ENCODE measurements at regions not wholly inside any gene's neighbourhood (a gene's known extent, or its start where the extent isn't known, plus 50 kb on each side); places are given as distances from the start of the nearest gene placed in this dataset.

- Mint-ChIP-seq H3K4me3 (no peak overlapping the region), H3K36me3 (no peaks in the 10 kb centered on the region), H3K4me1 (peaks cover 13% of the 10 kb centered on the region), H3K27ac (no peak overlapping the region), H3K9me3 (no peaks in the 10 kb centered on the region), H3K27me3 (ENCODE audit: low read depth) (no peaks in the 10 kb centered on the region)
- TF ChIP-seq, protein P1, sequence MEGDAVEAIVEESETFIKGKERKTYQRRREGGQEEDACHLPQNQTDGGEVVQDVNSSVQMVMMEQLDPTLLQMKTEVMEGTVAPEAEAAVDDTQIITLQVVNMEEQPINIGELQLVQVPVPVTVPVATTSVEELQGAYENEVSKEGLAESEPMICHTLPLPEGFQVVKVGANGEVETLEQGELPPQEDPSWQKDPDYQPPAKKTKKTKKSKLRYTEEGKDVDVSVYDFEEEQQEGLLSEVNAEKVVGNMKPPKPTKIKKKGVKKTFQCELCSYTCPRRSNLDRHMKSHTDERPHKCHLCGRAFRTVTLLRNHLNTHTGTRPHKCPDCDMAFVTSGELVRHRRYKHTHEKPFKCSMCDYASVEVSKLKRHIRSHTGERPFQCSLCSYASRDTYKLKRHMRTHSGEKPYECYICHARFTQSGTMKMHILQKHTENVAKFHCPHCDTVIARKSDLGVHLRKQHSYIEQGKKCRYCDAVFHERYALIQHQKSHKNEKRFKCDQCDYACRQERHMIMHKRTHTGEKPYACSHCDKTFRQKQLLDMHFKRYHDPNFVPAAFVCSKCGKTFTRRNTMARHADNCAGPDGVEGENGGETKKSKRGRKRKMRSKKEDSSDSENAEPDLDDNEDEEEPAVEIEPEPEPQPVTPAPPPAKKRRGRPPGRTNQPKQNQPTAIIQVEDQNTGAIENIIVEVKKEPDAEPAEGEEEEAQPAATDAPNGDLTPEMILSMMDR (IDR thresholded peaks at IDR 0.05; ENCODE audit: unreplicated experiment) = no peak
- no peak for DNase-seq (ENCODE audit: low spot score in 2 of 2, unreplicated experiment in 2 of 2)
Measured at GRCh38 chr6:92459606-92460005, 959.8 kb downstream of the EPHA7 start.

DNA sequence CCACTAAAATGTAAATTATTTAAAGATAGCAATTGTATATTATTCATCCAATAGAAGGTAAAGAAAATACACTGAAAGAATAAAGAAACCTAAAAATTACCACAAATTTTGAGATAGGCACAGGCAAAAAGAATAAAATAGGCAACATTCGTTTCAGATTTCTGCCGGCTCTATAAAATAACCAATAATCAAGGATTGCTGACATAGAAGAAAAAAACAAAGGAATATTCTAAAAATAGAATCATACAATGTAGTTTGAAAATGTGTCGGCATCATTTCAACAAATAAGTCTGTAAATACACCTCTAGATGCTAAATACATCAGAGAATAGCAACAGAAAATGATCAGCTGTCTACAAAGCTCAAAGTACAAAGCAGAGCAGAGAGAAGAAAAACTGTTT lies 973.3 kb downstream of the EPHA7 start:
- H3K27ac Mint-ChIP-seq = no peak overlapping the region
- no peaks in the 10 kb centered on the region for H3K36me3 Mint-ChIP-seq
- H3K4me3 Mint-ChIP-seq = no peak overlapping the region
- TF ChIP-seq, protein P1 (IDR thresholded peaks at IDR 0.05; ENCODE audit: unreplicated experiment) = no peak
- DNase-seq (ENCODE audit: low spot score in 2 of 2, unreplicated experiment in 2 of 2) = no peak
- peaks cover 6% of the 10 kb centered on the region for H3K4me1 Mint-ChIP-seq
- H3K9me3 Mint-ChIP-seq = peaks cover 15% of the 10 kb centered on the region
- no peaks in the 10 kb centered on the region for H3K27me3 Mint-ChIP-seq (ENCODE audit: low read depth)

GRCh38 chr6:92433911-92434310 lies 985.4 kb downstream of the EPHA7 start:
- TF ChIP-seq, protein P1 (IDR thresholded peaks at IDR 0.05; ENCODE audit: unreplicated experiment) = no peak
- H3K36me3 Mint-ChIP-seq = no peaks in the 10 kb centered on the region
- DNase-seq (ENCODE audit: low spot score in 2 of 2, unreplicated experiment in 2 of 2) = no peak
- H3K4me3 Mint-ChIP-seq = no peak overlapping the region
- peaks cover 15% of the 10 kb centered on the region for H3K9me3 Mint-ChIP-seq
- H3K27me3 Mint-ChIP-seq (ENCODE audit: low read depth) = no peaks in the 10 kb centered on the region
- no peaks in the 10 kb centered on the region for H3K4me1 Mint-ChIP-seq
- no peak overlapping the region for H3K27ac Mint-ChIP-seq

DNA sequence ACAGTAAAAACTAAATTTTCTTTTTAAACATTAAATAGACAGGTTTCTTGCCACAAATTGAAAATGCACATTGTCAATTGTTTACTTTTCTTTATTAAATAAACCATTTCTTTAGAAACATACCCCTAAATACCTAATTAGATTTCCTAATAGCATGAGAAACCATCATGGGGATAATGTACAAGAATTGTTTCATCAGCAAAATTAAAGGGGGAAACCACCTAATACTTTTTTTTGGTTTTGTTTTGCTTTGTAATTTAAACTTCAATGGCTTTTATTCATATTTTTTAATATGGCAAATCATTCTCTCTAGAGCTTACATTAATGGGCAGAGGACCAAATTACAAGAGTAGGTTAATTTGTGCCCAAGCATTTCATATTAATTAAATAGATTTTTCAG lies 987.9 kb downstream of the EPHA7 start:
- H3K9me3 Mint-ChIP-seq = peaks cover 8% of the 10 kb centered on the region
- TF ChIP-seq, protein P1 (IDR thresholded peaks at IDR 0.05; ENCODE audit: unreplicated experiment) = no peak
- H3K27me3 Mint-ChIP-seq (ENCODE audit: low read depth) = no peaks in the 10 kb centered on the region
- no peaks in the 10 kb centered on the region for H3K36me3 Mint-ChIP-seq
- H3K4me1 Mint-ChIP-seq = no peaks in the 10 kb centered on the region
- no peak for DNase-seq (ENCODE audit: low spot score in 2 of 2, unreplicated experiment in 2 of 2)
- no peak overlapping the region for H3K4me3 Mint-ChIP-seq
- H3K27ac Mint-ChIP-seq = no peak overlapping the region

GRCh38 chr6:92428448-92428847 lies 990.9 kb downstream of the EPHA7 start:
- TF ChIP-seq, protein P1 (IDR thresholded peaks at IDR 0.05; ENCODE audit: unreplicated experiment) = no peak
- no peak for DNase-seq (ENCODE audit: low spot score in 2 of 2, unreplicated experiment in 2 of 2)
- H3K36me3 Mint-ChIP-seq = no peaks in the 10 kb centered on the region
- H3K4me3 Mint-ChIP-seq = no peak overlapping the region
- H3K27me3 Mint-ChIP-seq (ENCODE audit: low read depth) = no peaks in the 10 kb centered on the region
- peaks cover 24% of the 10 kb centered on the region for H3K9me3 Mint-ChIP-seq
- no peaks in the 10 kb centered on the region for H3K4me1 Mint-ChIP-seq
- H3K27ac Mint-ChIP-seq = no peak overlapping the region

DNA sequence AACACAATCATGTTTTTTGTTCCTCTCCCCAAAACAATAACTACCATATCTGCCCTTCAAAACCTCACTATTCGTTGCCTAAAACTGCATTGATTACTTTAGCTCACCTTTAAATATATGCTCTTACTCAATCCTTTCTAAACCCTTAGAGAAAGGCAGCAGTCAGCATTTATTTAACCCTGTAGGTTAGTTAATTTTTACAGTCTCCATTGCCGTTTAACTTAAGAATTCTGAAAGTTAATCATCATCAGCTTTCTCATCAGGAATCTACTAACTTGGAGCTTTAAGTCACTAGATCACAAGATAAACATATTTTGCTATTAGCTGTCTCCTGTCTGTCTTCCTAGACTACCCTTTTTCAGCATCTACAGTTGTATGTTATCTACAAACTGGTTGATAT lies 991.9 kb downstream of the EPHA7 start:
- DNase-seq (ENCODE audit: low spot score in 2 of 2, unreplicated experiment in 2 of 2) = no peak

More for the DNA sequence above, 991.9 kb downstream of the EPHA7 start:
- TF ChIP-seq, protein P1 (IDR thresholded peaks at IDR 0.05; ENCODE audit: unreplicated experiment) = no peak
- H3K27me3 Mint-ChIP-seq (ENCODE audit: low read depth) = no peaks in the 10 kb centered on the region
- no peak overlapping the region for H3K27ac Mint-ChIP-seq
- H3K4me1 Mint-ChIP-seq = no peaks in the 10 kb centered on the region
- no peak overlapping the region for H3K4me3 Mint-ChIP-seq
- no peaks in the 10 kb centered on the region for H3K36me3 Mint-ChIP-seq
- peaks cover 28% of the 10 kb centered on the region for H3K9me3 Mint-ChIP-seq
